GM19328 (cell line): ENCODE measurements at regions not wholly inside any gene's neighbourhood (a gene's known extent, or its start where the extent isn't known, plus 50 kb on each side); places are given as distances from the start of the nearest gene placed in this dataset.
A peak's percentile ranks its signal among the peaks of the same experiment; 100 is the strongest.

Experiments
- ATAC-seq: cut with Tn5 transposase; IDR thresholded peaks from one replicate; pipeline ENCODE4 v1.9.1; 2021; ENCODE audit warnings: mild to moderate bottlenecking, moderate library complexity; ENCODE audit not compliant: unreplicated experiment

DNA sequence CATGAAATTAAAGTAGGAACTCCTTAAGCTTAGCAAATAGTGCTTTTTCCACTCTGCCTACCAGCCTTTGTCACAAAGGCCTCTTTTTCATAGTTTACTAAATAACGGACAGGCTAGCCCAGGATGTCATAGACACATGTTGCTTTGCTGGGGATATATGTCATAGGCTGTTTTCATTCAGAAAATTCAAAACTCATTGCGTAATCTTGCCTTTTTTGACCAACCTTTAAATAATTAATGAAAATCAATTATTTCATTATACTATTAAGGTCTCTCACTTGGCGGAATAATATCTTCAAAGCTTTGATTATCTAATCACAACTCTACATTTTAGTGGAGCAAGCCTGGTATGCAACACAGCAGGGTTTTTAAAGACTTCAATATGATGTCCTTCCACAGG, 1245.7 kb upstream of the LRRTM1 start:
- ATAC-seq = no peak

DNA sequence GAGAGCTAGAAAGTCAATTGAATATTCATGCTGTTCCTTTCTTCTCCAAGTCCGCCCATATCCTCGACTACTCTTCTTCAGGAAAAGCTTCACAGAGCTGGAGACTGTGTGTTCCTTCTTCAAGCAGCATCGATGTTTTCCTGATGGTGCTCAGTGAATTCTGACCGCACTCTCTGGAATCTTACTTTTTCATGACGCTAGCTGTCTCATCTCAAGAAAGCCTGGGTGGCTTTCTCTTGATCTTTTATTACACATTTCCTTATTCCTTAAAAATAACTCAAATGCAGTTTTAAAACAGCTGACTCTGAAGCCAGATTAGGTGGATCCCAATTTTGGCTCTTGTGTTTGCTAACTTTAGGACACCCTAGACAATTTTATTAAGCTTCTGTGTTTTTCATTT, 1245.1 kb upstream of the LRRTM1 start:
- no peak for ATAC-seq

DNA sequence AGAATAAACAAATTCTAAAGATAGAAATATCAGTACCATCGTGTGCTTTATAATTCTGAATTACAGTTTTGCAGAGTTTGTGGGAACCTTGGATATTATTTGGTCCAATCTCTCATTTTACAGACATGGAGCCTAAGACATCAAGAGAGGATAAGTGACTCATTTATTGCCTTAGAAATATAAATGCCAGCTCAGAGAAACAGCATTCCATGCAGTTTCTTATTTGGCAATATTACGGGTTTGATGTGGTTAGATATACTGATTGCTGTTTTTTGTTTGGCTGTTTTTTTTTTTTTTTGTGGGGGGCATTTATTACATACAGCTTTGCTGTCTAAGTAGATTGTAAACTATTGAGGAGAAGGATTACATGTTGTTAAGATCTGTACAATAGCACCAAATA, 1241.1 kb upstream of the LRRTM1 start:
- no peak for ATAC-seq

- ATAC-seq = no peak
Measured at GRCh38 chr2:81542119-81542518, 1237.6 kb upstream of the LRRTM1 start.

- no peak for ATAC-seq
Measured at GRCh38 chr2:81529944-81530343, 1225.4 kb upstream of the LRRTM1 start.

DNA sequence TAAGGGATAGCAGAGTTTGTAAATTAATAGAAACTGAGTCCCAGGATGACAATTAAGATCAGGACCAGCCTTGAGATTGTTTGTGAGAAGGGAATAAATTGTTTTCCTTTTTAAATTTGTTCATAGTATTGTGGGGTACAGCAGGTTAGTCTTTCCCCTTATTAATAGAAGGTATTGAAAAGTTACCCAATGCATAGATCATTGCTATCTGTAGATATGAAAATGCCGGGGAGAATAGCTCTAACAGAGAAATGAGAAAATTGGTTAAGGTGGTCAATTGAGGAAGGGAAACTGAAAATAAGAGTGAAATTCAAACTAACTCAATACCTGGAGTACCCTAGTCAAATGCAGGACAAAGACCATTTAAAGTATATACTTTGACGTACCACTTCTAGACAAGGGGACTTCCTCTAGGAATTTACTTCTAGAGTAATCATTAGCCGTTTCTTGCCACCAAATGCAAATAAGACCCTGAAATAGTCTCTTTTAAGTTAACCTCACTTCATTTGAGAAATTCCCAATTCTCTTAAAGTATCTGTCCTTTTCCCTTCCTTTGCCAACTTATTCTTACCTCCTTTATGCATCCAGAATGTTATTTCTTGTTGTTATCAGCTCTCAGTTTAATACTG, 1224.4 kb upstream of the LRRTM1 start:
- peak; percentile 59 for ATAC-seq

DNA sequence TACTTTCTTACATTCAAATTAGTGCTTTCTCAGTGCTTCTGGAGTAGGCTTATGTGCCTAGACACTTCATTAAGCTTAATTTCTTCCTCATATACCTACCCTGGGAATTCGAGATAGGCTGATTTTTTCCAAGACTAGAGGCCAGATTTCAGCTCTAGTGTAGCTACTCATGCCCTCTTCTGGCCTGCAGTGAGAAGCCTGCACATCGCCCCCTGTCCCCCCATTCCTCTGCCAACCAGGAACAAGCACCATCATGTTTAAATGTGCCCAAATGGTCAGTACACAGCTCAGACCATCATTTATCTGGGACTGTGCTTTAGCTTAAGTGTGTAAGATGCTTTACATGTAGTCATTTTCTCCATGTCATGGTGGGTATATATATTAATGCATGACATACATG, 1218.8 kb upstream of the LRRTM1 start:
- ATAC-seq = no peak

- ATAC-seq = no peak
Measured at GRCh38 chr2:81513328-81513727, 1208.8 kb upstream of the LRRTM1 start.

- no peak for ATAC-seq
Measured at GRCh38 chr2:81505586-81505985, 1201.0 kb upstream of the LRRTM1 start.

DNA sequence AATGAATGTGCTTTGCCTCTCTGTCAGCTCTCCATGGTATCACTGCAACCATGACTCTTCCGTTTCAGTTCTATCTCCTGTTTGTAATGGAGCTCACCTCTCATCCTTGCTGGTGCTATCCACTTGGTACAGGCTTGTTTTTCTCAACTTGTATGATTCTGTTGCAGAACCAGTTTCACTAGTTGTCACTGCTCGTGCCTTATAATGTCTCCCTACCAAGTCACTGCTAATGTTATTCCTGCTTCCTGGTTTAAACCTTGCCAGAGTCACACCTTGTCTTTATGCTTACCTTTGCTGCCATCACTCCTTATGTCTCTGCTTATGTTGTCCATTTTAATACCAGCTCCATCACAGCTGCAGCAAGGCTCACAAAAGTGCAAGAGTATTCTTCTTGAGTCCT, 1191.0 kb upstream of the LRRTM1 start:
- no peak for ATAC-seq

DNA sequence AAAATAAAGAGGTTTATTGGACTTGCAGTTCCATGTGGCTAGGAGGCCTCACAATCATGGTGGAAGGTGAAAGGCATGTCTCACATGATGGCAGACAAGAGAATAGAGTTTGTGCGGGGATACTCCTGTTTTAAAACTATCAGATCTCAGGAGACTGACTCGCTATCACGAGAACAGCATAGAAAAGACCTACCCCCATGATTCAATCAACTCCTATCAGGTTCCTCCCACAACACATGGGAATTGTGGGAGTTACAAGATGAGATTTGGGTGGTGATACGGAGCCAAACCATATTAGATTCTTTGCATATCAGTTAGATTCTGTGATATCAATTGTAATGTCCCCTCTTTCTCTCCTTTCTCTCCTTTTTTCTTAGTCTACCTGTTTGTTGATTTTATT, 1178.7 kb upstream of the LRRTM1 start:
- ATAC-seq = no peak

DNA sequence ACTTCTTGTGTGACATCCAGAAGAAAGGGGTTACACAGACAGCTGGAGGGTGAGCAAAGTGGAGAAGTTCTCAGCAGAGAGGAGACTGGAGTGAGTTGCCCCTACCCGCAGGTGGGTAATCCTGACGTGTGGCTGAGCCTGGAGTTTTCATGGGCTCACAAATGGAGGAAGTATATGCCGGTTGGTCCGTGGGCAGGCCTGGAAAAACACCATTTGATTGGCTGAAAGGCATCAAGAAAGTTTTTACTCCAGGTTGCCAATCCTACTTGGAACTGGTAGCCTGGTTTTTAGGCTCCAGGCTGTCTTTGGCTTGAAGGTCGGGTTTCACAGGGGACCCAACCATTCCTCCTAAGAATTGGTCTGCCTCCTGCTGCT, 1177.4 kb upstream of the LRRTM1 start:
- ATAC-seq = no peak

GRCh38 chr2:81481242-81481993, 1176.9 kb upstream of the LRRTM1 start:
- ATAC-seq = no peak

DNA sequence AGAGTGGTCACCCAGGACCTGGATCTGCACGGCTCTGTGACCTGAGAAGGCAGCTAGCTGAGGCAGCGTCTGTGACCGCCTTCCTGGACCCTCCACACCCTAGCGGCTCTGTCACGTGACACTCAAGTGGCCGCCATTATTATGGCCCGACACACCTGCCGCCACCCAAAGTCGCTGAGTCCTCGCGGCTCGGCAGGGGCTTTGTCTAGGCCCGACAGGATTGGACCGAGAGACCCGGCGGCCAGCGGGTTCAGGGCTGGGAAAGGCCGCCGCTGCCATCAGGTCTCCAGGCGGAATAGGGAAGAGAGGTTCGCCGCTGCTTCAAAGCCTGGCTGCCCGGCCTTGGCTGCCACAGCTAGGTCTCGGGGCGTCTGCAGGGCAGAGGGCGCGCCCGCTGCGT, 1162.5 kb upstream of the LRRTM1 start:
- no peak for ATAC-seq

DNA sequence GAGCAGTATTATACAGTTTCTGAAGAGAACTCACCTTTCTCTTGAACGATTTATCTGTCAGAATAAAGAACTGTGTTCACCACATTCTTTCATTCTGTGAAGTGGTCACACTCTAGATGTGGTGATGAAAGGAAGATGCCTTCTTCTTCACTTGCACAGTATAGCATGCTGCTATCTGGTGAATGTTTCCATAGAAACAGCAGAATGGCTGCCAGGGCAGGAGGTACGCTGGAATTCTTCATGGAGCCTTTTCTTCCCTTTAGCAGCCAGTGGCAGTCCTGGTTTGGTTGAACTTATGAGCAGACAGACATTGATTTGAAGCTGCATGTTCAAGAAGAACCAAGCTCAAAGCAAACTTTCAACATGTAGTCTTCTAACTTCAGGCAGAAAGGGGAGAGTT, 1157.9 kb upstream of the LRRTM1 start:
- no peak for ATAC-seq

DNA sequence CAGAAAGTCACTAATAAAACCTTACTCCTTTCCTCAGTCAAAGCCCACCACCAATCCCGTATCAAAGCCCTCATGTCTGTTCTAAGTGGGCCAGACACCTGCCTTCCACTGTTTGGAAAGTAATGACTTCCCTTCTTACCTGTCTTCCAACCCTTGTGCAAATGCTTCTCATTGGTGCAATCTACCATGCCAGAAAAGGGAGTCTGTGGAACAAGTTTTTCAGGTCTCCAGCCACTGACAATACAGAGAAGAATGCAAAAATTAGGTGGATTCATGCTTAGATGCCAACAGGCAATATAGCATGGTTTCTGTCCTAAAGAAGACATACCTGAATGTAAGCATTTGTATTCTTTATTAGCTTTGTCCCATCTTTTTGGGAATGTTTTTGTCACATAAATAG, 1140.6 kb upstream of the LRRTM1 start:
- ATAC-seq = no peak

DNA sequence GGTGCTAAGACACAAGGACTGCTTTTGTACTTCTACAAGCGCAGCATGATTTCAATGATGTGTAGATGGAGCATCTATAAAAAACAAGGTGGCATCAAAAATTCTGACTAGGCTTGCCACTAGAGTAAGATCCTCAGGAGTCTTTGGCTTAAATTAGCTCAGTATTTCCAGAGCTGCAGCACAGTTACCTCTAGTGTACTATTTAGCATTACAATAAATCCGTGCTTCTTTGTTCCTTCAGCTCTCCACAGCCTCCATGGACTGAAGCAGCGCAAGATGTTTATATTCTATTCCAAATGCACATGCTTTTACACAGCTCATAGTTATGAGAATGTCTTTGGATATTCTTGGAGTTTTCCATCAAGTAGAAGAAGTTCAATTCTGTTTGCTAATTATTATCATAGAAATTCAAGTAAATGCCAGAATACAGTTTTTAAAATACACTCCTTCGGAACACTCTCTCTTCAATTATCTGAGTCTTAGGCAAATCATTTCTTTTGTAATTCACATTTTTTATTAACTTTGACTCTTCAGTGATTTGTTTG, 1133.0 kb upstream of the LRRTM1 start:
- no peak for ATAC-seq

GRCh38 chr2:81436256-81436655, 1131.7 kb upstream of the LRRTM1 start:
- no peak for ATAC-seq

DNA sequence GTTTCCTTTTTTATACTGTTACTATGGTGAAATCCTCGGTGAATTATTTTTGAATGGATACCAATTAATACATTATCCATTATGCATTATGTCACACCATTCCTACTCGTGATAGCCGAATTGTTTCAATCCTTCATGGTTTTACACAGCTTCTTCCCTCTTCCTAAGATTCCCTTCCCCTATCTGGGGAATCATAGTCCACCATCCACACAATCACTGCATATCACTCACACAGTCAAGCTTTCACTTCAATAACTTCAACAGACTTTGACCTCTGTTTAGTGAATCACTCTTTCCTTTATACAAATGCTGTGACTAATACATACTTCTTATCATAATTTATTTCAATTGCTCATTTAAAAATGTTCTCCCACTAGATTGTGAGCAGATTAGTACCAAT, 1108.1 kb upstream of the LRRTM1 start:
- ATAC-seq = no peak

DNA sequence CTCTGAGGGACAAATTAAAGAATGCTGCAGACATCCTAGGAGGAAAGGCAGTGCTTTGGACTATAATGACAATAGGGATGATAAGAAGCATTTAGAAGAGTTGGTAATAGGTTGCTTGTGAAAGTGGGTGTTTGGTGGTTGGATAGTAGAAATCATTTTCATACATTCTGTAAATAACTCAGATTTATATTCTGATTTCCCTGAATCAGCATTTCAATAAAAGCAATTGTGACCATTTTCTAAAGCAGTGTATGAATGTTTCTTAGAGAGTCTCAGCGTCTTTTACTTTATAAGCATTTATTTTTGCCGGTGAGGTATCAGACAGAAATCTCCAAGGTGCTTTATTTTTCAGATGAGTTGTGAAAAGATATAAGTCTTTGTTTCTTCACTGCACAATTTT, 1099.0 kb upstream of the LRRTM1 start:
- no peak for ATAC-seq

- ATAC-seq = no peak
Measured at GRCh38 chr2:81396417-81397019, 1092.0 kb upstream of the LRRTM1 start.

DNA sequence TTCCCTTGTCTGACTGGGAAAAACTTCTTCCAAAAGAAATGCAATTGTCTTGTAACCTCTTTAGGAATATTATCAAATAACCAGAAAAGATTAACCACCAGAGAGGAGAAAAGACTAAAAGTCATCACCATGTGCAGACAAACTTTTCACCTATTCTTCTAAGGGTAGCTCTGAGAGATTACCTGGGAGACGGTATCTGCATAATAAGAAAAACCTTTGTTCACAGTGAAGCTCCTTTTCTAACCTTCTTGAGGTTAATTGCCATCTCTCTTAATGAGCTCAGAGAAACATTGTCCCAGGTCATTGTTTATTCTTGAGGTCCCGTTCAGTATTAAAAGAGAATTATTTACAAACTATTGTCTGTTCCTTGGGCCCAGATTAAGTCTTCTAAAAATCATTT, 1091.2 kb upstream of the LRRTM1 start:
- no peak for ATAC-seq
